ENCODE measurements at regions not wholly inside any gene's neighbourhood (a gene's known extent, or its start where the extent isn't known, plus 50 kb on each side); places are given as distances from the start of the nearest gene placed in this dataset.

GRCh38 chr6:8785223-8785622, 349.9 kb upstream of the SLC35B3 start:
- no peak for DNase-seq

GRCh38 chr6:8783191-8783590, 347.8 kb upstream of the SLC35B3 start:
- no peak for DNase-seq

- no peak for DNase-seq
These were observed 345.3 kb upstream of the SLC35B3 start for GRCh38 chr6:8780653-8781052.

GRCh38 chr6:8764733-8765132, 329.4 kb upstream of the SLC35B3 start:
- no peak for DNase-seq

- DNase-seq: no peak
These were observed 325.6 kb upstream of the SLC35B3 start for GRCh38 chr6:8760951-8761350.

- no peak for DNase-seq
These were observed 323.1 kb upstream of the SLC35B3 start for GRCh38 chr6:8758412-8758811.

GRCh38 chr6:8750627-8751026, 315.3 kb upstream of the SLC35B3 start:
- peak; percentile 42 for DNase-seq

- peak; percentile 97 for DNase-seq
These were observed 314.1 kb upstream of the SLC35B3 start for GRCh38 chr6:8749465-8749864.

GRCh38 chr6:8743170-8743745, 307.9 kb upstream of the SLC35B3 start:
- no peak for DNase-seq

GRCh38 chr6:8739454-8739853, 304.1 kb upstream of the SLC35B3 start:
- no peak for DNase-seq

GRCh38 chr6:8738951-8739350, 303.6 kb upstream of the SLC35B3 start:
- no peak for DNase-seq

- no peak for DNase-seq
These were observed 301.0 kb upstream of the SLC35B3 start for GRCh38 chr6:8736156-8736895.

GRCh38 chr6:8733879-8734278, 298.5 kb upstream of the SLC35B3 start:
- no peak for DNase-seq

- DNase-seq: no peak
These were observed 296.5 kb upstream of the SLC35B3 start for GRCh38 chr6:8731874-8732273.

GRCh38 chr6:8710668-8711431, 275.5 kb upstream of the SLC35B3 start:
- DNase-seq: no peak

- peak; percentile 90 for DNase-seq
These were observed 272.8 kb upstream of the SLC35B3 start for GRCh38 chr6:8707956-8708772.

- DNase-seq: no peak
These were observed 272.0 kb upstream of the SLC35B3 start for GRCh38 chr6:8707369-8707768.

GRCh38 chr6:8705435-8706020, 270.2 kb upstream of the SLC35B3 start:
- peak; percentile 87 for DNase-seq

- no peak for DNase-seq
These were observed 267.7 kb upstream of the SLC35B3 start for GRCh38 chr6:8703059-8703458.

- no peak for DNase-seq
These were observed 253.5 kb upstream of the SLC35B3 start for GRCh38 chr6:8688821-8689220.

GRCh38 chr6:8686077-8686476, 250.7 kb upstream of the SLC35B3 start:
- DNase-seq: no peak

GRCh38 chr6:8683204-8683603, 247.9 kb upstream of the SLC35B3 start:
- DNase-seq: no peak

GRCh38 chr6:8679823-8680222, 244.5 kb upstream of the SLC35B3 start:
- DNase-seq: no peak

Measured in NCI-H69 (cell line).